Islet precursor cell (in vitro differentiated cells): ENCODE measurements at regions not wholly inside any gene's neighbourhood (a gene's known extent, or its start where the extent isn't known, plus 50 kb on each side); places are given as distances from the start of the nearest gene placed in this dataset.

Experiments used
- DNase-seq: peaks from one replicate; pipeline ENCODE4 v3.0.0-alpha.2; 2018

GRCh38 chr19:5234412-5234811 lies 106.2 kb downstream of the PTPRS start:
- DNase-seq = no peak

GRCh38 chr19:5232798-5233505 lies 107.7 kb downstream of the PTPRS start:
- DNase-seq = no peak

- DNase-seq = no peak
Observed at GRCh38 chr19:5231857-5232678, 108.5 kb downstream of the PTPRS start.

GRCh38 chr19:5230730-5231555 lies 109.7 kb downstream of the PTPRS start:
- no peak for DNase-seq

- no peak for DNase-seq
Observed at GRCh38 chr19:5229778-5230335, 110.8 kb downstream of the PTPRS start.

- DNase-seq = no peak
Observed at GRCh38 chr19:5228932-5229777, 111.5 kb downstream of the PTPRS start.

- DNase-seq = no peak
Observed at GRCh38 chr19:5228490-5228889, 112.1 kb downstream of the PTPRS start.

- DNase-seq = no peak
Observed at GRCh38 chr19:5225486-5226345, 114.9 kb downstream of the PTPRS start.

GRCh38 chr19:5224480-5224879 lies 116.1 kb downstream of the PTPRS start:
- no peak for DNase-seq

GRCh38 chr19:5222821-5223321 lies 117.7 kb downstream of the PTPRS start:
- DNase-seq = no peak

GRCh38 chr19:5222178-5222577 lies 118.4 kb downstream of the PTPRS start:
- no peak for DNase-seq

GRCh38 chr19:5220866-5221265 lies 119.7 kb downstream of the PTPRS start:
- no peak for DNase-seq

GRCh38 chr19:5220361-5220760 lies 120.3 kb downstream of the PTPRS start:
- DNase-seq = no peak

GRCh38 chr19:5219551-5220304 lies 120.9 kb downstream of the PTPRS start:
- DNase-seq = no peak

GRCh38 chr19:5218963-5219530 lies 121.6 kb downstream of the PTPRS start:
- no peak for DNase-seq

- no peak for DNase-seq
Observed at GRCh38 chr19:5218255-5218855, 122.3 kb downstream of the PTPRS start.

- DNase-seq = no peak
Observed at GRCh38 chr19:5217171-5217570, 123.4 kb downstream of the PTPRS start.

GRCh38 chr19:5216141-5216847 lies 124.3 kb downstream of the PTPRS start:
- DNase-seq = no peak

GRCh38 chr19:5215431-5215830 lies 125.2 kb downstream of the PTPRS start:
- no peak for DNase-seq
